ENCODE measurements at regions not wholly inside any gene's neighbourhood (a gene's known extent, or its start where the extent isn't known, plus 50 kb on each side); places are given as distances from the start of the nearest gene placed in this dataset.

- TF ChIP-seq EZH2 (IDR thresholded peaks at IDR 0.05) = no peak
- TF ChIP-seq FOXP2 (optimal IDR thresholded peaks at IDR 0.05; ENCODE audit: control extremely low read depth, extremely low read length, insufficient read depth) = no peak
- no peak for TF ChIP-seq POLR2AphosphoS5 (IDR thresholded peaks at IDR 0.05; ENCODE audit: borderline replicate concordance, low read depth, low read length)
Measured at GRCh38 chr6:169161572-169162167, 92.0 kb downstream of the THBS2 start.
